HEK293 (cell line): ENCODE measurements at regions not wholly inside any gene's neighbourhood (a gene's known extent, or its start where the extent isn't known, plus 50 kb on each side); places are given as distances from the start of the nearest gene placed in this dataset.

Experiments used
- CTCF ChIA-PET: fragments of 350-600 bp; formaldehyde crosslinking; extraction: SDS; loops from one replicate; lab custom pipeline; 2021; ENCODE audit warnings: antibody characterized with exemption; lab: Yijun Ruan, JAX
- POLR2A ChIA-PET: fragments of 300-600 bp; formaldehyde crosslinking; extraction: SDS; loops from one replicate; lab custom pipeline; 2020; ENCODE audit warnings: antibody characterized with exemption, inconsistent platforms; lab: Yijun Ruan, JAX
- H3K27ac ChIP-seq: fragments of 200-500 bp; sonication (Bioruptor generic); 2 replicates; pipeline ENCODE4 v1.5.1; 2014; ENCODE audit warnings: low read depth, low read length, control low read depth, inconsistent platforms; ENCODE audit errors: extremely low read depth
- H3K36me3 ChIP-seq, 2 experiments: fragments of 200-500 bp in 1 of 2; sonication (Bioruptor generic) in 1 of 2; 1 replicate in 1 of 2; 2 replicates in 1 of 2; pipeline ENCODE4 v1.5.1; 2014 to 2017; ENCODE audit warnings: inconsistent platforms in 2 of 2, low read length in 2 of 2; ENCODE audit not compliant: control insufficient read depth in 2 of 2, insufficient read depth in 1 of 2
- H3K4me1 ChIP-seq: fragments of 200-500 bp; sonication (Bioruptor generic); 2 replicates; pipeline ENCODE4 v1.5.1; 2014; ENCODE audit warnings: mild to moderate bottlenecking, low read length, inconsistent platforms; ENCODE audit not compliant: control insufficient read depth, insufficient read depth
- H3K4me3 ChIP-seq: 2 replicates; pipeline ENCODE4 v1.5.1; 2011; ENCODE audit warnings: low read depth, mild to moderate bottlenecking, control low read depth, low read length, moderate library complexity
- H3K9me3 ChIP-seq: fragments of 200-500 bp; sonication (Bioruptor generic); 2 replicates; pipeline ENCODE4 v1.5.1; 2014; ENCODE audit warnings: low read depth, low read length, inconsistent platforms; ENCODE audit not compliant: control insufficient read depth, insufficient read depth
- KLF9 ChIP-seq: fragments of 450-650 bp; formaldehyde crosslinking; IDR thresholded peaks from 2 replicates; pipeline ENCODE4 v1.5.1; 2016; ENCODE audit warnings: missing biosample characterization, missing genetic modification characterization, low read depth
- SP3 ChIP-seq: fragments of 450-650 bp; formaldehyde crosslinking; IDR thresholded peaks from 2 replicates; pipeline ENCODE4 v1.5.1; 2016; ENCODE audit warnings: missing biosample characterization, missing genetic modification characterization
- ZFP69B ChIP-seq: fragments of 450-650 bp; formaldehyde crosslinking; IDR thresholded peaks from 2 replicates; pipeline ENCODE4 v1.5.1; 2016; ENCODE audit warnings: missing biosample characterization, missing genetic modification characterization
- ZNF10 ChIP-seq: fragments of 450-650 bp; formaldehyde crosslinking; IDR thresholded peaks from 2 replicates; pipeline ENCODE4 v1.5.1; 2017; ENCODE audit warnings: missing biosample characterization, missing genetic modification characterization
- ZNF112 ChIP-seq: fragments of 450-650 bp; formaldehyde crosslinking; IDR thresholded peaks from 2 replicates; pipeline ENCODE4 v1.5.0; 2017; ENCODE audit warnings: missing biosample characterization, missing genetic modification characterization
- ZNF239 ChIP-seq: fragments of 450-650 bp; formaldehyde crosslinking; IDR thresholded peaks from 2 replicates; pipeline ENCODE4 v1.5.1; 2016; ENCODE audit warnings: missing biosample characterization, missing genetic modification characterization
- ZNF280D ChIP-seq: fragments of 450-650 bp; formaldehyde crosslinking; IDR thresholded peaks from 2 replicates; pipeline ENCODE4 v1.5.1; 2016; ENCODE audit warnings: missing biosample characterization, missing genetic modification characterization
- ZNF362 ChIP-seq: fragments of 450-650 bp; formaldehyde crosslinking; IDR thresholded peaks from 2 replicates; pipeline ENCODE4 v1.5.1; 2016; ENCODE audit warnings: missing biosample characterization, missing genetic modification characterization
- ZNF394 ChIP-seq: fragments of 450-650 bp; formaldehyde crosslinking; IDR thresholded peaks from 2 replicates; pipeline ENCODE4 v1.5.1; 2016; ENCODE audit warnings: missing biosample characterization, missing genetic modification characterization, mild to moderate bottlenecking, moderate library complexity, borderline replicate concordance
- ZNF423 ChIP-seq: fragments of 450-650 bp; formaldehyde crosslinking; IDR thresholded peaks from 2 replicates; pipeline ENCODE4 v1.5.1; 2016; ENCODE audit warnings: missing biosample characterization, missing genetic modification characterization
- ZNF433 ChIP-seq: fragments of 450-650 bp; formaldehyde crosslinking; IDR thresholded peaks from 2 replicates; pipeline ENCODE4 v1.5.1; 2016; ENCODE audit warnings: missing biosample characterization, missing genetic modification characterization, low read depth
- ZNF510 ChIP-seq: fragments of 450-650 bp; formaldehyde crosslinking; IDR thresholded peaks from 2 replicates; pipeline ENCODE4 v1.5.1; 2018; ENCODE audit warnings: mild to moderate bottlenecking, missing genetic modification characterization, missing biosample characterization; ENCODE audit not compliant: insufficient replicate concordance
- ZNF654 ChIP-seq: fragments of 450-650 bp; formaldehyde crosslinking; IDR thresholded peaks from 2 replicates; pipeline ENCODE4 v1.5.1; 2016; ENCODE audit warnings: low read depth, missing biosample characterization, missing genetic modification characterization
- ZNF747 ChIP-seq: fragments of 450-650 bp; formaldehyde crosslinking; IDR thresholded peaks from 2 replicates; pipeline ENCODE4 v1.5.1; 2016; ENCODE audit warnings: missing biosample characterization, missing genetic modification characterization
- ZNF76 ChIP-seq: fragments of 450-650 bp; formaldehyde crosslinking; IDR thresholded peaks from 2 replicates; pipeline ENCODE4; 2016; ENCODE audit warnings: low read depth, missing biosample characterization, missing genetic modification characterization, borderline replicate concordance
- ZNF791 ChIP-seq: fragments of 450-650 bp; formaldehyde crosslinking; IDR thresholded peaks from 2 replicates; pipeline ENCODE4 v1.5.1; 2016; ENCODE audit warnings: missing biosample characterization, missing genetic modification characterization
- ZNF792 ChIP-seq: fragments of 450-650 bp; formaldehyde crosslinking; IDR thresholded peaks from 2 replicates; pipeline ENCODE4 v1.5.1; 2016; ENCODE audit warnings: missing biosample characterization, missing genetic modification characterization
- TF ChIP-seq, protein P1 (sequence below): fragments of 450-650 bp; formaldehyde crosslinking; IDR thresholded peaks from 2 replicates; pipeline ENCODE4 v1.5.1; 2016; ENCODE audit warnings: missing biosample characterization, missing genetic modification characterization, borderline replicate concordance
- TF ChIP-seq, protein P2 (sequence below): fragments of 450-650 bp; formaldehyde crosslinking; IDR thresholded peaks from 2 replicates; pipeline ENCODE4 v1.5.1; 2017; ENCODE audit warnings: missing biosample characterization, missing genetic modification characterization
- TF ChIP-seq, protein P3 (sequence below): fragments of 450-650 bp; formaldehyde crosslinking; IDR thresholded peaks from 2 replicates; pipeline ENCODE4 v1.5.1; 2016; ENCODE audit warnings: missing biosample characterization, missing genetic modification characterization, borderline replicate concordance
- TF ChIP-seq, protein P4 (sequence below): fragments of 450-650 bp; formaldehyde crosslinking; IDR thresholded peaks from 2 replicates; pipeline ENCODE4 v1.5.1; 2016; ENCODE audit warnings: missing biosample characterization, missing genetic modification characterization

DNA sequence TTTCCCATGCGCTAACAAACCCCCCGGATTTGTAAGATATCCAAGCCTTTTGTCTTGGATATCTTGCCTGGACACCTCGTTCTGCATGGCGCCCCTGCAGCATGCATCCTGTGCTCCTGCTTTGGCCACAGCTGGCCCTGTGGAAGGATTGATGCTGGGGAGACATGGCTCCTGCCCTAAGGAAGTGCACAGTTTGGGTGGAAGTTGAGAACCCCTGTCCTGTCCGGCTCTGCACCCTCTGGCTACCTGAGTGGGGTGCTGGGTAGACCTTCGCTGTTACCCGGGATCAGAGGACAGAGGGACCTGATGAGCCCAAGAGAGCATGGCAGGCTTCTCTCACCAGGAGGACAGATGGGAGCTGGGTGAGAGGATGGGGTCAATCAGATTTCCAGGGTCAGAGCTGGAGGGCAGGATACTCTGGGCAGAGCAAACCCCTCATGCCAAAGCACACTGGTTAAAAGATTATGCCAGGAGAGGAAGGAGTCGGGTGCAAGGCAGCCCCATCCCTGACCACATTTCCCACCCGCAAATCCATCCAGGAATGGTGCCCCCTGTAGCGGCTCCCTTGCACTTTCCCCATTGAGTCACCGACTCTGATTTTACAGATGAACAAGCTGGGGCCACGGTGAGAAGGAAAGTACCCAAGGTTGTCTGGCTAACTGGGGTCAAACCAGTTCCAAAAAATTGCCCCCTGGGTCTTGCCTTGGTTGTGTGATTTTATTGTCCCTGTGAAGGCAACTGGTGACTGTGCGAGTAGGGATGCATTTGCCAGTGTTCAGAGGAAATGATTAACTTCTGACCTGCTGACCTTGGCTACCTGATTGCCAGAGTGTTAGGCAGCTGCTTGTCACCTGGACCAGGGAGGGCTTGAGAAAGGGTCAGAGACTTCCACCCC is 290.1 kb upstream of the ZMIZ1 start:
- Histone ChIP-seq H3K36me3 (no peaks in the 10 kb centered on the region), H3K4me3 (no peak overlapping the region), H3K27ac (no peak overlapping the region), H3K9me3 (no peaks in the 10 kb centered on the region), H3K4me1 (no peaks in the 10 kb centered on the region)
- ChIA-PET POLR2A (interaction anchor here (0.7 kb wide), 1 partner anchor 16 kb away, joined by 3 read pairs; no protein-coding TSS in a partner anchor), CTCF (no interaction called here)
- TF ChIP-seq, protein P1, sequence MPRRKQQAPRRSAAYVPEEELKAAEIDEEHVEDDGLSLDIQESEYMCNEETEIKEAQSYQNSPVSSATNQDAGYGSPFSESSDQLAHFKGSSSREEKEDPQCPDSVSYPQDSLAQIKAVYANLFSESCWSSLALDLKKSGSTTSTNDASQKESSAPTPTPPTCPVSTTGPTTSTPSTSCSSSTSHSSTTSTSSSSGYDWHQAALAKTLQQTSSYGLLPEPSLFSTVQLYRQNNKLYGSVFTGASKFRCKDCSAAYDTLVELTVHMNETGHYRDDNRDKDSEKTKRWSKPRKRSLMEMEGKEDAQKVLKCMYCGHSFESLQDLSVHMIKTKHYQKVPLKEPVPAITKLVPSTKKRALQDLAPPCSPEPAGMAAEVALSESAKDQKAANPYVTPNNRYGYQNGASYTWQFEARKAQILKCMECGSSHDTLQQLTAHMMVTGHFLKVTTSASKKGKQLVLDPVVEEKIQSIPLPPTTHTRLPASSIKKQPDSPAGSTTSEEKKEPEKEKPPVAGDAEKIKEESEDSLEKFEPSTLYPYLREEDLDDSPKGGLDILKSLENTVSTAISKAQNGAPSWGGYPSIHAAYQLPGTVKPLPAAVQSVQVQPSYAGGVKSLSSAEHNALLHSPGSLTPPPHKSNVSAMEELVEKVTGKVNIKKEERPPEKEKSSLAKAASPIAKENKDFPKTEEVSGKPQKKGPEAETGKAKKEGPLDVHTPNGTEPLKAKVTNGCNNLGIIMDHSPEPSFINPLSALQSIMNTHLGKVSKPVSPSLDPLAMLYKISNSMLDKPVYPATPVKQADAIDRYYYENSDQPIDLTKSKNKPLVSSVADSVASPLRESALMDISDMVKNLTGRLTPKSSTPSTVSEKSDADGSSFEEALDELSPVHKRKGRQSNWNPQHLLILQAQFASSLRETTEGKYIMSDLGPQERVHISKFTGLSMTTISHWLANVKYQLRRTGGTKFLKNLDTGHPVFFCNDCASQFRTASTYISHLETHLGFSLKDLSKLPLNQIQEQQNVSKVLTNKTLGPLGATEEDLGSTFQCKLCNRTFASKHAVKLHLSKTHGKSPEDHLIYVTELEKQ = no peak
- TF ChIP-seq ZNF791 (tag by site-specific recombination) = no peak
- TF ChIP-seq, protein P2, sequence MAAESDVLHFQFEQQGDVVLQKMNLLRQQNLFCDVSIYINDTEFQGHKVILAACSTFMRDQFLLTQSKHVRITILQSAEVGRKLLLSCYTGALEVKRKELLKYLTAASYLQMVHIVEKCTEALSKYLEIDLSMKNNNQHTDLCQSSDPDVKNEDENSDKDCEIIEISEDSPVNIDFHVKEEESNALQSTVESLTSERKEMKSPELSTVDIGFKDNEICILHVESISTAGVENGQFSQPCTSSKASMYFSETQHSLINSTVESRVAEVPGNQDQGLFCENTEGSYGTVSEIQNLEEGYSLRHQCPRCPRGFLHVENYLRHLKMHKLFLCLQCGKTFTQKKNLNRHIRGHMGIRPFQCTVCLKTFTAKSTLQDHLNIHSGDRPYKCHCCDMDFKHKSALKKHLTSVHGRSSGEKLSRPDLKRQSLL (tag by site-specific recombination) = no peak
- TF ChIP-seq ZNF76 (tag by site-specific recombination) = no peak
- TF ChIP-seq ZNF510 (tag by site-specific recombination) = no peak
- TF ChIP-seq ZNF747 = no peak
- TF ChIP-seq ZNF654 (tag by site-specific recombination) = no peak

DNA sequence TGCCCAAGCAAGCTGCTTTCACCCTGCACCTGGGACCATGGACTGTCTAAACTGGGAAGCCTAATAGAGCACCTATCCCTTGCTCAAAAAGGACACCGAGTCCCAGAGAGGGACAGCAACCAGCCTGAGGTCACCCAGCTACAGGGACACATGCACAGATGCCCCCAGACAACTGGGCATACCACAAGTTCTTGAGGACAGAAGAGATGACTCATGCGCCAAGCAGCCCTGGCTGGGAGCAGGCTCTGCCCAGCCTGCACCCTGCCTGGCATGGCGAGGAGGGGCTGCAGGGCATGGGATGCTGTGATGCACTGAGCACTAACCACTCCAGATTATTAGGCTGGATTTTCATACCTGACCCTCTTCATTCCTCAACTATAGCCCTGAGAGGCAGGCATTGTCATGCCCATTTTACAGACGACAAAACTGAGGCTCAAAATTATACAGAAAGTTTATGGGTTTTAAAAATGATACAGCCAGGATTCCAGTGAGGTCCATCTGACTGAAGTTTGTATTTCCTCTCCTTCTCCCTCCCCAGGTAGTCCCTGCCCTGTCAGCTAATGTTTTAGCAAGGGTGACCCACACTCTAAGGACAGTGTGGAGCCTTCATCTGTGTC is 289.3 kb upstream of the ZMIZ1 start:
- POLR2A ChIA-PET = interaction anchor here (0.7 kb wide), 1 partner anchor 15 kb away, joined by 3 read pairs; no protein-coding TSS in a partner anchor
- H3K36me3 ChIP-seq = no peaks in the 10 kb centered on the region
- H3K4me3 ChIP-seq = no peak overlapping the region
- no peaks in the 10 kb centered on the region for H3K4me1 ChIP-seq
- no peak overlapping the region for H3K27ac ChIP-seq
- CTCF ChIA-PET = no interaction called here
- H3K9me3 ChIP-seq = no peaks in the 10 kb centered on the region
- TF ChIP-seq ZNF280D (tag by site-specific recombination) (no peak), ZNF239 (tag by site-specific recombination) (no peak), ZFP69B (tag by site-specific recombination) (no peak), ZNF362 (tag by site-specific recombination) (no peak), ZNF394 (tag by site-specific recombination) (no peak), ZNF433 (no peak), ZNF10 (no peak), ZNF423 (tag by site-specific recombination) (no peak), ZNF112 (no peak), ZNF792 (tag by site-specific recombination) (no peak), KLF9 (tag by site-specific recombination) (no peak), SP3 (tag by site-specific recombination) (no peak)
- TF ChIP-seq, protein P3, sequence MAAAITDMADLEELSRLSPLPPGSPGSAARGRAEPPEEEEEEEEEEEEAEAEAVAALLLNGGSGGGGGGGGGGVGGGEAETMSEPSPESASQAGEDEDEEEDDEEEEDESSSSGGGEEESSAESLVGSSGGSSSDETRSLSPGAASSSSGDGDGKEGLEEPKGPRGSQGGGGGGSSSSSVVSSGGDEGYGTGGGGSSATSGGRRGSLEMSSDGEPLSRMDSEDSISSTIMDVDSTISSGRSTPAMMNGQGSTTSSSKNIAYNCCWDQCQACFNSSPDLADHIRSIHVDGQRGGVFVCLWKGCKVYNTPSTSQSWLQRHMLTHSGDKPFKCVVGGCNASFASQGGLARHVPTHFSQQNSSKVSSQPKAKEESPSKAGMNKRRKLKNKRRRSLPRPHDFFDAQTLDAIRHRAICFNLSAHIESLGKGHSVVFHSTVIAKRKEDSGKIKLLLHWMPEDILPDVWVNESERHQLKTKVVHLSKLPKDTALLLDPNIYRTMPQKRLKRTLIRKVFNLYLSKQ (tag by site-specific recombination) = no peak
- TF ChIP-seq, protein P4, sequence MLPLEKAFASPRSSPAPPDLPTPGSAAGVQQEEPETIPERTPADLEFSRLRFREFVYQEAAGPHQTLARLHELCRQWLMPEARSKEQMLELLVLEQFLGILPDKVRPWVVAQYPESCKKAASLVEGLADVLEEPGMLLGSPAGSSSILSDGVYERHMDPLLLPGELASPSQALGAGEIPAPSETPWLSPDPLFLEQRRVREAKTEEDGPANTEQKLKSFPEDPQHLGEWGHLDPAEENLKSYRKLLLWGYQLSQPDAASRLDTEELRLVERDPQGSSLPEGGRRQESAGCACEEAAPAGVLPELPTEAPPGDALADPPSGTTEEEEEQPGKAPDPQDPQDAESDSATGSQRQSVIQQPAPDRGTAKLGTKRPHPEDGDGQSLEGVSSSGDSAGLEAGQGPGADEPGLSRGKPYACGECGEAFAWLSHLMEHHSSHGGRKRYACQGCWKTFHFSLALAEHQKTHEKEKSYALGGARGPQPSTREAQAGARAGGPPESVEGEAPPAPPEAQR = no peak
